GM06990 (cell line): ENCODE measurements at regions not wholly inside any gene's neighbourhood (a gene's known extent, or its start where the extent isn't known, plus 50 kb on each side); places are given as distances from the start of the nearest gene placed in this dataset.
"Not testable (repeated sequence)": the region's sequence is repeated elsewhere in the genome, so short reads cannot be mapped to it uniquely, and the experiment has no call there.

Experiments used
- DNase-seq: peaks from one replicate; pipeline ENCODE4 v3.0.0-alpha.2; 2011; ENCODE audit not compliant: insufficient read length; ENCODE audit errors: extremely low read depth
- H3K27me3 ChIP-seq: replicated peaks from 2 replicates; pipeline ENCODE4 v1.6.0; 2011; ENCODE audit warnings: low read length; ENCODE audit not compliant: control insufficient read depth, insufficient read depth
- H3K36me3 ChIP-seq: 2 replicates; pipeline ENCODE4 v1.5.1; 2011; ENCODE audit warnings: low read length; ENCODE audit not compliant: control insufficient read depth, insufficient read depth
- H3K4me3 ChIP-seq: replicated peaks from 2 replicates; pipeline ENCODE4 v1.5.1; 2011; ENCODE audit warnings: low read depth, mild to moderate bottlenecking, control low read depth, low read length
- CTCF ChIP-seq: IDR thresholded peaks from 2 replicates; pipeline ENCODE4 v1.5.1; 2011; ENCODE audit warnings: low read length, control low read depth, mild to moderate bottlenecking, inconsistent platforms; ENCODE audit not compliant: insufficient read depth, poor library complexity, severe bottlenecking

GRCh38 chr7:115572111-115572510, 458.5 kb downstream of the TFEC start:
- TF ChIP-seq CTCF = no peak

GRCh38 chr7:115561335-115562110, 469.0 kb downstream of the TFEC start:
- DNase-seq = no peak
- no peaks in the 10 kb centered on the region for H3K36me3 ChIP-seq
- TF ChIP-seq CTCF = no peak
- H3K27me3 ChIP-seq = no peaks in the 10 kb centered on the region
- H3K4me3 ChIP-seq = no peak overlapping the region

More at GRCh38 chr7:115572111-115572510, 458.5 kb downstream of the TFEC start:
- no peak for DNase-seq
- Histone ChIP-seq H3K4me3 (no peak overlapping the region), H3K36me3 (no peaks in the 10 kb centered on the region), H3K27me3 (no peaks in the 10 kb centered on the region)

- no peak for TF ChIP-seq CTCF
- no peaks in the 10 kb centered on the region for H3K27me3 ChIP-seq
- no peak for DNase-seq
Observed at GRCh38 chr7:115559877-115560276, 470.7 kb downstream of the TFEC start.

GRCh38 chr7:115558161-115558560, 472.4 kb downstream of the TFEC start:
- H3K4me3 ChIP-seq = no peak overlapping the region
- H3K27me3 ChIP-seq = no peaks in the 10 kb centered on the region
- TF ChIP-seq CTCF = no peak
- no peak for DNase-seq
- H3K36me3 ChIP-seq = no peaks in the 10 kb centered on the region

More at GRCh38 chr7:115559877-115560276, 470.7 kb downstream of the TFEC start:
- H3K4me3 ChIP-seq = no peak overlapping the region
- no peaks in the 10 kb centered on the region for H3K36me3 ChIP-seq

GRCh38 chr7:115557296-115557695, 473.3 kb downstream of the TFEC start:
- not testable (repeated sequence) for H3K36me3 ChIP-seq, H3K27me3 ChIP-seq, H3K4me3 ChIP-seq

GRCh38 chr7:115552766-115553165, 477.8 kb downstream of the TFEC start:
- DNase-seq = no peak
- TF ChIP-seq CTCF = no peak
- Histone ChIP-seq H3K4me3 (no peak overlapping the region), H3K36me3 (no peaks in the 10 kb centered on the region), H3K27me3 (no peaks in the 10 kb centered on the region)

More at GRCh38 chr7:115557296-115557695, 473.3 kb downstream of the TFEC start:
- DNase-seq = not testable (repeated sequence)
